ENCODE measurements at regions not wholly inside any gene's neighbourhood (a gene's known extent, or its start where the extent isn't known, plus 50 kb on each side); places are given as distances from the start of the nearest gene placed in this dataset.

DNA sequence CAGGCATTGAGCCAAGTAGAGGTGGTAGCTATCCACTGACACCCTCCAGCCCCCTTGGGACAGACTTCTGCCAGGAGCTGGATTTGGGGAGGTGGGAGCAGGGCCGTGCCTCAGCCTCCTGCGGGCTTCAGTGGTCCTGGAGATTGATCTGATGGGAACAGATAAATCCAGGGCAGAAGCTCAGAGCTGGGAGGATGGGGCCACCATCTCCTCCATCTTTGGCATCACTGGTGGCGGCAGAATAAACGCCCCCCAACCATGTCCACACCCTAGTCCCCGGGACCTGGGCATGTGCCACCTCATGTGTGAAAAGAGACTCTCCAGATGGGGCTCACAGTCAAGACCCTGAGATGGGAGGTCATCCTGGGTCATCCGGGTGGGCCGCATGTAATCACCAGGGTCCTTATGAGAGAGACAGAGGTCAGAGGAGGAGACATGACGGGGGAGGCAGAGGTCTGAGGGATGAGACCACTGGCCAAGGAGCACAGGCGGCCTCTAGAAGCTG is 209.6 kb upstream of the RTL1 start:
- TF ChIP-seq POLR2A (IDR thresholded peaks at IDR 0.05; ENCODE audit: low read length) = no peak
- TF ChIP-seq GATA1 (IDR thresholded peaks at IDR 0.05; ENCODE audit: low read depth, low read length) = no peak
